Neural cell (in vitro differentiated cells): ENCODE measurements at regions not wholly inside any gene's neighbourhood (a gene's known extent, or its start where the extent isn't known, plus 50 kb on each side); places are given as distances from the start of the nearest gene placed in this dataset.

Experiments used
- H2AFZ ChIP-seq: fragments of 200-600, 300-800 bp; sonication (generic), shearing (Covaris generic); 2 replicates; pipeline ENCODE4 v1.6.0; 2014; ENCODE audit warnings: low read depth, mild to moderate bottlenecking, antibody characterized with exemption, low read length, moderate library complexity
- H3F3A ChIP-seq: fragments of 200-600 bp; shearing (Covaris generic); 2 replicates; pipeline ENCODE4 v1.6.1; 2016; ENCODE audit warnings: mild to moderate bottlenecking, moderate library complexity, mixed read lengths, antibody characterized with exemption, low read length; ENCODE audit not compliant: insufficient read depth, poor library complexity, severe bottlenecking
- H3K27ac ChIP-seq: fragments of 200-600, 300-800 bp; sonication (generic), shearing (Covaris generic); 2 replicates; pipeline ENCODE4 v1.5.1; 2014; ENCODE audit warnings: mild to moderate bottlenecking, low read length, moderate library complexity
- H3K27me3 ChIP-seq: fragments of 300-800, 200-600 bp; sonication (generic), shearing (Covaris generic); 2 replicates; pipeline ENCODE4 v1.6.0; 2014; ENCODE audit warnings: mild to moderate bottlenecking, low read depth, low read length, moderate library complexity; ENCODE audit not compliant: insufficient read depth
- H3K36me3 ChIP-seq: fragments of 300-800, 200-600 bp; sonication (generic), shearing (Covaris generic); 2 replicates; pipeline ENCODE4 v1.5.1; 2014; ENCODE audit warnings: mild to moderate bottlenecking, antibody characterized with exemption, low read length, moderate library complexity; ENCODE audit not compliant: insufficient read depth
- H3K4me2 ChIP-seq: fragments of 300-800, 200-600 bp; sonication (generic), shearing (Covaris generic); 2 replicates; pipeline ENCODE4 v1.6.0; 2014; ENCODE audit warnings: mild to moderate bottlenecking, low read length
- H3K4me3 ChIP-seq: fragments of 300-800, 200-600 bp; sonication (generic), shearing (Covaris generic); 2 replicates; pipeline ENCODE4 v1.5.1; 2014; ENCODE audit warnings: mild to moderate bottlenecking, low read length, moderate library complexity
- H3K79me2 ChIP-seq: fragments of 200-600 bp; shearing (Covaris generic); replicated peaks from 2 replicates; pipeline ENCODE4 v1.6.0; 2014; ENCODE audit warnings: mild to moderate bottlenecking, low read length, moderate library complexity; ENCODE audit not compliant: insufficient read depth
- H3K9ac ChIP-seq: fragments of 300-800, 200-600 bp; sonication (generic), shearing (Covaris generic); 2 replicates; pipeline ENCODE4 v1.6.1; 2016; ENCODE audit warnings: mild to moderate bottlenecking, low read length, mixed read lengths
- H3K9me2 ChIP-seq: fragments of 200-600 bp; shearing (Covaris generic); 2 replicates; pipeline ENCODE4 v1.6.1; 2016; ENCODE audit warnings: mild to moderate bottlenecking, low read length, mixed read lengths; ENCODE audit not compliant: insufficient read depth
- H3K9me3 ChIP-seq: fragments of 200-600, 300-800 bp; sonication (generic), shearing (Covaris generic); 2 replicates; pipeline ENCODE4 v1.6.1; 2016; ENCODE audit warnings: mild to moderate bottlenecking, mixed run types, low read length, moderate library complexity, mixed read lengths
- H4K20me1 ChIP-seq: fragments of 200-600 bp; shearing (Covaris generic); 2 replicates; pipeline ENCODE4 v1.6.1; 2016; ENCODE audit warnings: mild to moderate bottlenecking, mixed run types; ENCODE audit not compliant: insufficient read depth
- CTCF ChIP-seq: fragments of 450-650 bp; IDR thresholded peaks from 2 replicates; pipeline ENCODE4 v1.5.1; 2014; ENCODE audit warnings: antibody characterized with exemption, mild to moderate bottlenecking, moderate library complexity; ENCODE audit not compliant: poor library complexity, severe bottlenecking
- EP300 ChIP-seq: fragments of 450-650 bp; conservative IDR thresholded peaks from 2 replicates; pipeline ENCODE4 v1.6.1; 2014; ENCODE audit warnings: antibody characterized with exemption, mild to moderate bottlenecking, moderate library complexity; ENCODE audit not compliant: poor library complexity, severe bottlenecking
- EZH2 ChIP-seq: fragments of 200-600, 300-800 bp; shearing (Covaris generic), sonication (generic); IDR thresholded peaks from 2 replicates; pipeline ENCODE4 v1.6.1; 2014; ENCODE audit warnings: antibody characterized with exemption, low read length, borderline replicate concordance, mild to moderate bottlenecking; ENCODE audit not compliant: insufficient read depth, poor library complexity, severe bottlenecking
- MXI1 ChIP-seq: fragments of 450-650 bp; conservative IDR thresholded peaks from 2 replicates; pipeline ENCODE4 v1.6.1; 2014; ENCODE audit warnings: antibody characterized with exemption, mild to moderate bottlenecking; ENCODE audit not compliant: poor library complexity, severe bottlenecking
- POLR2AphosphoS5 ChIP-seq: IDR thresholded peaks from 2 replicates; pipeline ENCODE4 v1.6.1; 2012
- RAD21 ChIP-seq: fragments of 450-650 bp; conservative IDR thresholded peaks from 2 replicates; pipeline ENCODE4 v1.6.1; 2014; ENCODE audit warnings: antibody characterized with exemption, mild to moderate bottlenecking, moderate library complexity
- REST ChIP-seq: IDR thresholded peaks from 2 replicates; pipeline ENCODE4 v1.6.1; 2012; ENCODE audit warnings: borderline replicate concordance
- SMC3 ChIP-seq: fragments of 450-650 bp; conservative IDR thresholded peaks from 2 replicates; pipeline ENCODE4 v1.6.1; 2014; ENCODE audit warnings: antibody characterized with exemption, mild to moderate bottlenecking, moderate library complexity; ENCODE audit not compliant: poor library complexity
- TAF1 ChIP-seq: IDR thresholded peaks from 2 replicates; pipeline ENCODE4 v1.6.1; 2012; ENCODE audit warnings: low read depth

- Histone ChIP-seq H3K27me3 (no peaks in the 10 kb centered on the region), H3K4me2 (no peak overlapping the region), H3K36me3 (no peaks in the 10 kb centered on the region), H3K9me3 (no peaks in the 10 kb centered on the region), H3K27ac (no peak overlapping the region), H3K9me2 (no peaks in the 10 kb centered on the region), H3K79me2 (no peaks in the 10 kb centered on the region), H3F3A (no peaks in the 10 kb centered on the region), H4K20me1 (no peaks in the 10 kb centered on the region), H3K9ac (no peak overlapping the region), H3K4me3 (no peak overlapping the region), H2AFZ (no peak overlapping the region)
- TF ChIP-seq EZH2 (no peak), EP300 (no peak), TAF1 (no peak), MXI1 (no peak), CTCF (no peak), RAD21 (no peak), SMC3 (no peak), POLR2AphosphoS5 (no peak), REST (no peak)
These were observed 243.5 kb downstream of the FOXL1 start for GRCh38 chr16:86821895-86822294.

GRCh38 chr16:86823125-86823524, 244.8 kb downstream of the FOXL1 start:
- Histone ChIP-seq H3K9me2 (no peaks in the 10 kb centered on the region), H3K9me3 (no peaks in the 10 kb centered on the region), H2AFZ (no peak overlapping the region), H3K36me3 (no peaks in the 10 kb centered on the region), H3K4me2 (no peak overlapping the region), H4K20me1 (no peaks in the 10 kb centered on the region), H3K27ac (no peak overlapping the region), H3K9ac (no peak overlapping the region), H3K79me2 (no peaks in the 10 kb centered on the region), H3K27me3 (no peaks in the 10 kb centered on the region), H3K4me3 (no peak overlapping the region), H3F3A (no peaks in the 10 kb centered on the region)
- TF ChIP-seq CTCF: no peak
- no peak for TF ChIP-seq TAF1
- TF ChIP-seq REST: no peak
- no peak for TF ChIP-seq MXI1
- no peak for TF ChIP-seq SMC3
- no peak for TF ChIP-seq EP300
- no peak for TF ChIP-seq POLR2AphosphoS5
- TF ChIP-seq RAD21: no peak
- no peak for TF ChIP-seq EZH2
